HepG2 (cell line): ENCODE measurements at regions not wholly inside any gene's neighbourhood (a gene's known extent, or its start where the extent isn't known, plus 50 kb on each side); places are given as distances from the start of the nearest gene placed in this dataset.

Source experiments
- CAMTA2 ChIP-seq: sonication (generic); formaldehyde crosslinking; IDR thresholded peaks from 2 replicates; pipeline ENCODE4 v1.4.0; 2020; ENCODE audit warnings: mild to moderate bottlenecking, missing genetic modification reagents, borderline replicate concordance
- FOXO1 ChIP-seq: sonication (generic); formaldehyde crosslinking; IDR thresholded peaks from 2 replicates; pipeline ENCODE4 v1.4.0; 2020; ENCODE audit warnings: missing genetic modification reagents
- KMT2B ChIP-seq: IDR thresholded peaks from 2 replicates; pipeline ENCODE4 v1.6.1; 2016; ENCODE audit warnings: missing genetic modification reagents, missing compliant biosample characterization
- MAZ ChIP-seq, 2 experiments: sonication (generic) in 1 of 2; formaldehyde crosslinking in 1 of 2; IDR thresholded peaks; 2 replicates each; pipeline versions ENCODE4 v1.5.0 to v1.6.1; 2012 to 2020; ENCODE audit warnings: low read depth in 2 of 2, mild to moderate bottlenecking in 2 of 2, borderline replicate concordance in 1 of 2, improper control_type of control experiment in 1 of 2, low read length in 1 of 2, missing genetic modification reagents in 1 of 2, moderate library complexity in 1 of 2
- MED8 ChIP-seq: sonication (generic); formaldehyde crosslinking; IDR thresholded peaks from 2 replicates; pipeline ENCODE4 v1.8.1; 2023; ENCODE audit warnings: mild to moderate bottlenecking, missing genetic modification reagents; ENCODE audit not compliant: insufficient replicate concordance
- POLR2A ChIP-seq, 2 experiments: IDR thresholded peaks; 2 replicates each; pipeline ENCODE4 v1.6.1; 2011; ENCODE audit warnings: low read depth in 2 of 2, low read length in 2 of 2, mild to moderate bottlenecking in 1 of 2, moderate library complexity in 1 of 2; ENCODE audit not compliant: insufficient read depth in 1 of 2
- POLR2G ChIP-seq: fragments of 200-400 bp; formaldehyde crosslinking; IDR thresholded peaks from 2 replicates; pipeline ENCODE4 v1.6.1; 2018; ENCODE audit warnings: mild to moderate bottlenecking, low read depth, low read length, moderate library complexity
- PRMT3 ChIP-seq: sonication (generic); formaldehyde crosslinking; IDR thresholded peaks from 2 replicates; pipeline ENCODE4 v1.8.1; 2022; ENCODE audit warnings: low read depth, mild to moderate bottlenecking, moderate library complexity, missing genetic modification reagents, borderline replicate concordance
- TBP ChIP-seq: sonication (generic); formaldehyde crosslinking; IDR thresholded peaks from 2 replicates; pipeline ENCODE4 v1.5.0; 2020; ENCODE audit warnings: missing genetic modification reagents
- ZFP36 ChIP-seq: fragments of 150-350 bp; IDR thresholded peaks from 2 replicates; pipeline ENCODE4 v1.6.1; 2018; ENCODE audit warnings: borderline replicate concordance, low read length, low read depth; ENCODE audit not compliant: partially characterized antibody
- TF ChIP-seq, protein P1 (sequence below), 2 experiments: fragments of 450-650 bp in 1 of 2; sonication (generic) in 1 of 2; formaldehyde crosslinking in 1 of 2; IDR thresholded peaks; 2 replicates each; pipeline versions ENCODE4 v1.6.1 to v1.8.0; 2016 to 2022; ENCODE audit warnings: antibody characterized with exemption in 1 of 2, mild to moderate bottlenecking in 1 of 2, missing genetic modification reagents in 1 of 2
- TF ChIP-seq, protein P2 (sequence below): IDR thresholded peaks from 2 replicates; pipeline ENCODE4 v1.6.1; 2012; ENCODE audit warnings: inconsistent platforms
- TF ChIP-seq, protein P3 (sequence below): sonication (generic); formaldehyde crosslinking; IDR thresholded peaks from 2 replicates; pipeline ENCODE4 v1.5.0; 2020; ENCODE audit warnings: mild to moderate bottlenecking, missing genetic modification reagents, moderate library complexity
- TF ChIP-seq, protein P4 (sequence below): sonication (generic); formaldehyde crosslinking; IDR thresholded peaks from 2 replicates; pipeline ENCODE4 v1.4.0; 2020; ENCODE audit warnings: mild to moderate bottlenecking, missing genetic modification reagents, borderline replicate concordance

DNA sequence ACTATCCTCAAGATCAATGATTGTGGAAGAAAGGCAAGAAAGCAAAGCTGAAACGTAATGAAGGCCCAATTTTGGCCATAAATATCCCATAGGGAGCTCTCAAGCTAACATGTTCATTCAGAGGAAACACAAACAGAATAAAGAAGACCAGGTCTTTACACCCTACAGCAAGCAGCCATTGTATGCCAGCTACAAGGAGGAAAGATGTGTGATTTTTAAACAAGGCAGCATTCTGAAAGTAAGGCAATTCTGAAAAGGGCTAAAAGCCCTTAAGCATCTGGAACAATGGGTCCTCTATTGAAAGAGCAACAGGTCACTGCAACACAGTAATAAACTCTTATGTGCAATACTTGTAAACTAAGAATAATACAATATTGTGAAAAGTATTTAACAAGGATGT is 1002.4 kb downstream of the SLITRK1 start:
- TF ChIP-seq KMT2B (CRISPR knock-in tag) (no peak), PRMT3 (CRISPR knock-in tag) (no peak), TBP (no peak), CAMTA2 (no peak), POLR2G (no peak), ZFP36 (no peak), MAZ (IDR thresholded peaks at IDR 0.05; ENCODE audit: borderline replicate concordance, low read depth, low read length) (no peak), MAZ (CRISPR knock-in tag; IDR thresholded peaks at IDR 0.05; ENCODE audit: low read depth) (no peak), FOXO1 (CRISPR knock-in tag) (no peak), POLR2A (IDR thresholded peaks at IDR 0.05; ENCODE audit: insufficient read depth in 1 of 2, low read depth in 2 of 2, low read length in 2 of 2) (no peak), MED8 (CRISPR knock-in tag) (no peak)
- TF ChIP-seq, protein P1, sequence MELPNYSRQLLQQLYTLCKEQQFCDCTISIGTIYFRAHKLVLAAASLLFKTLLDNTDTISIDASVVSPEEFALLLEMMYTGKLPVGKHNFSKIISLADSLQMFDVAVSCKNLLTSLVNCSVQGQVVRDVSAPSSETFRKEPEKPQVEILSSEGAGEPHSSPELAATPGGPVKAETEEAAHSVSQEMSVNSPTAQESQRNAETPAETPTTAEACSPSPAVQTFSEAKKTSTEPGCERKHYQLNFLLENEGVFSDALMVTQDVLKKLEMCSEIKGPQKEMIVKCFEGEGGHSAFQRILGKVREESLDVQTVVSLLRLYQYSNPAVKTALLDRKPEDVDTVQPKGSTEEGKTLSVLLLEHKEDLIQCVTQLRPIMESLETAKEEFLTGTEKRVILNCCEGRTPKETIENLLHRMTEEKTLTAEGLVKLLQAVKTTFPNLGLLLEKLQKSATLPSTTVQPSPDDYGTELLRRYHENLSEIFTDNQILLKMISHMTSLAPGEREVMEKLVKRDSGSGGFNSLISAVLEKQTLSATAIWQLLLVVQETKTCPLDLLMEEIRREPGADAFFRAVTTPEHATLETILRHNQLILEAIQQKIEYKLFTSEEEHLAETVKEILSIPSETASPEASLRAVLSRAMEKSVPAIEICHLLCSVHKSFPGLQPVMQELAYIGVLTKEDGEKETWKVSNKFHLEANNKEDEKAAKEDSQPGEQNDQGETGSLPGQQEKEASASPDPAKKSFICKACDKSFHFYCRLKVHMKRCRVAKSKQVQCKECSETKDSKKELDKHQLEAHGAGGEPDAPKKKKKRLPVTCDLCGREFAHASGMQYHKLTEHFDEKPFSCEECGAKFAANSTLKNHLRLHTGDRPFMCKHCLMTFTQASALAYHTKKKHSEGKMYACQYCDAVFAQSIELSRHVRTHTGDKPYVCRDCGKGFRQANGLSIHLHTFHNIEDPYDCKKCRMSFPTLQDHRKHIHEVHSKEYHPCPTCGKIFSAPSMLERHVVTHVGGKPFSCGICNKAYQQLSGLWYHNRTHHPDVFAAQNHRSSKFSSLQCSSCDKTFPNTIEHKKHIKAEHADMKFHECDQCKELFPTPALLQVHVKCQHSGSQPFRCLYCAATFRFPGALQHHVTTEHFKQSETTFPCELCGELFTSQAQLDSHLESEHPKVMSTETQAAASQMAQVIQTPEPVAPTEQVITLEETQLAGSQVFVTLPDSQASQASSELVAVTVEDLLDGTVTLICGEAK (IDR thresholded peaks at IDR 0.05), result no peak
- TF ChIP-seq, protein P1 (CRISPR knock-in tag; IDR thresholded peaks at IDR 0.05), result no peak
- TF ChIP-seq, protein P2, sequence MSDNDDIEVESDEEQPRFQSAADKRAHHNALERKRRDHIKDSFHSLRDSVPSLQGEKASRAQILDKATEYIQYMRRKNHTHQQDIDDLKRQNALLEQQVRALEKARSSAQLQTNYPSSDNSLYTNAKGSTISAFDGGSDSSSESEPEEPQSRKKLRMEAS, result no peak
- TF ChIP-seq, protein P3, sequence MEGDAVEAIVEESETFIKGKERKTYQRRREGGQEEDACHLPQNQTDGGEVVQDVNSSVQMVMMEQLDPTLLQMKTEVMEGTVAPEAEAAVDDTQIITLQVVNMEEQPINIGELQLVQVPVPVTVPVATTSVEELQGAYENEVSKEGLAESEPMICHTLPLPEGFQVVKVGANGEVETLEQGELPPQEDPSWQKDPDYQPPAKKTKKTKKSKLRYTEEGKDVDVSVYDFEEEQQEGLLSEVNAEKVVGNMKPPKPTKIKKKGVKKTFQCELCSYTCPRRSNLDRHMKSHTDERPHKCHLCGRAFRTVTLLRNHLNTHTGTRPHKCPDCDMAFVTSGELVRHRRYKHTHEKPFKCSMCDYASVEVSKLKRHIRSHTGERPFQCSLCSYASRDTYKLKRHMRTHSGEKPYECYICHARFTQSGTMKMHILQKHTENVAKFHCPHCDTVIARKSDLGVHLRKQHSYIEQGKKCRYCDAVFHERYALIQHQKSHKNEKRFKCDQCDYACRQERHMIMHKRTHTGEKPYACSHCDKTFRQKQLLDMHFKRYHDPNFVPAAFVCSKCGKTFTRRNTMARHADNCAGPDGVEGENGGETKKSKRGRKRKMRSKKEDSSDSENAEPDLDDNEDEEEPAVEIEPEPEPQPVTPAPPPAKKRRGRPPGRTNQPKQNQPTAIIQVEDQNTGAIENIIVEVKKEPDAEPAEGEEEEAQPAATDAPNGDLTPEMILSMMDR (CRISPR knock-in tag), result no peak
- TF ChIP-seq, protein P4, sequence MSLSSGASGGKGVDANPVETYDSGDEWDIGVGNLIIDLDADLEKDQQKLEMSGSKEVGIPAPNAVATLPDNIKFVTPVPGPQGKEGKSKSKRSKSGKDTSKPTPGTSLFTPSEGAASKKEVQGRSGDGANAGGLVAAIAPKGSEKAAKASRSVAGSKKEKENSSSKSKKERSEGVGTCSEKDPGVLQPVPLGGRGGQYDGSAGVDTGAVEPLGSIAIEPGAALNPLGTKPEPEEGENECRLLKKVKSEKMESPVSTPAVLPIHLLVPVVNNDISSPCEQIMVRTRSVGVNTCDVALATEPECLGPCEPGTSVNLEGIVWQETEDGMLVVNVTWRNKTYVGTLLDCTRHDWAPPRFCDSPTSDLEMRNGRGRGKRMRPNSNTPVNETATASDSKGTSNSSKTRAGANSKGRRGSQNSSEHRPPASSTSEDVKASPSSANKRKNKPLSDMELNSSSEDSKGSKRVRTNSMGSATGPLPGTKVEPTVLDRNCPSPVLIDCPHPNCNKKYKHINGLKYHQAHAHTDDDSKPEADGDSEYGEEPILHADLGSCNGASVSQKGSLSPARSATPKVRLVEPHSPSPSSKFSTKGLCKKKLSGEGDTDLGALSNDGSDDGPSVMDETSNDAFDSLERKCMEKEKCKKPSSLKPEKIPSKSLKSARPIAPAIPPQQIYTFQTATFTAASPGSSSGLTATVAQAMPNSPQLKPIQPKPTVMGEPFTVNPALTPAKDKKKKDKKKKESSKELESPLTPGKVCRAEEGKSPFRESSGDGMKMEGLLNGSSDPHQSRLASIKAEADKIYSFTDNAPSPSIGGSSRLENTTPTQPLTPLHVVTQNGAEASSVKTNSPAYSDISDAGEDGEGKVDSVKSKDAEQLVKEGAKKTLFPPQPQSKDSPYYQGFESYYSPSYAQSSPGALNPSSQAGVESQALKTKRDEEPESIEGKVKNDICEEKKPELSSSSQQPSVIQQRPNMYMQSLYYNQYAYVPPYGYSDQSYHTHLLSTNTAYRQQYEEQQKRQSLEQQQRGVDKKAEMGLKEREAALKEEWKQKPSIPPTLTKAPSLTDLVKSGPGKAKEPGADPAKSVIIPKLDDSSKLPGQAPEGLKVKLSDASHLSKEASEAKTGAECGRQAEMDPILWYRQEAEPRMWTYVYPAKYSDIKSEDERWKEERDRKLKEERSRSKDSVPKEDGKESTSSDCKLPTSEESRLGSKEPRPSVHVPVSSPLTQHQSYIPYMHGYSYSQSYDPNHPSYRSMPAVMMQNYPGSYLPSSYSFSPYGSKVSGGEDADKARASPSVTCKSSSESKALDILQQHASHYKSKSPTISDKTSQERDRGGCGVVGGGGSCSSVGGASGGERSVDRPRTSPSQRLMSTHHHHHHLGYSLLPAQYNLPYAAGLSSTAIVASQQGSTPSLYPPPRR (CRISPR knock-in tag), result no peak
